ENCODE measurements at regions not wholly inside any gene's neighbourhood (a gene's known extent, or its start where the extent isn't known, plus 50 kb on each side); places are given as distances from the start of the nearest gene placed in this dataset.
"Not testable (repeated sequence)": the region's sequence is repeated elsewhere in the genome, so short reads cannot be mapped to it uniquely, and the experiment has no call there.

DNA sequence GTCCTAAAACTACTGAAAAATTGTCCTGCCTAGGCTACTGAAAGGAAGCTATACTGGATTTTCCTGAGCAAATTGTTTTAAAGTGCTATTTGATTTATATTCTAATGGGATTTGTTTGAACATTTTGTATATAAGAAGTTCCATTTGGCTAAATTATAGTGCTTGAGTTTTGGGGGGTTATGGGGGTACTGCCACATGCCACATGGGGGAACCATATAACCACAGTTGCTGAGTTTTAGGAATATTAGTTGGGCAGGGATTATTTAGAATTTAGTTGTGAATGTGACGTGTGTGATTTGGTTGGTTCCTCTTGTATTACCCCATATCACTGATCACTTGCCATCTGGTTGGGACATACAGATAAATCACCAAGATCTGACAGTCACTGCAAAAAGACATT lies 224.5 kb upstream of the TAPT1 start:
- no peak for DNase-seq (ENCODE audit: low read depth, low spot score)

DNA sequence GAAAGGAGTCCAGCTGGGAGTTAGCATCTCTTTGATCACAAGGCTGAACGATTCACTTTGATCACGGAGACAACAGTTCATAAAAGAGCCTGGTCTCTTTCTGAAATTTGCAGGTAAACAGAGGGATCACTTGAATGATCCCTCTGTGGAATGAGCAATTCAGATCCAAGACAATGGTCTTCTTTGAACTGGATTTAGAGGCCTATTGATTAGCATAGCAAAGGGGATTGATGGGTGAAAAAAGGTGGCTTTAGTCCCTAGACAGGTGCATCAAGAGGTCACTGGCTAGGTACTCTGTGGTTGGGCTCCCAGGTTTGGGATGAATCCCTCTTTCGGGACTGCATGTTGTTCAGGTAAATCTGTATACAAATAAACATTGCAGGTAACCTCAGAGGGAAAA lies 223.8 kb upstream of the TAPT1 start:
- DNase-seq (ENCODE audit: low read depth, low spot score), result no peak

DNA sequence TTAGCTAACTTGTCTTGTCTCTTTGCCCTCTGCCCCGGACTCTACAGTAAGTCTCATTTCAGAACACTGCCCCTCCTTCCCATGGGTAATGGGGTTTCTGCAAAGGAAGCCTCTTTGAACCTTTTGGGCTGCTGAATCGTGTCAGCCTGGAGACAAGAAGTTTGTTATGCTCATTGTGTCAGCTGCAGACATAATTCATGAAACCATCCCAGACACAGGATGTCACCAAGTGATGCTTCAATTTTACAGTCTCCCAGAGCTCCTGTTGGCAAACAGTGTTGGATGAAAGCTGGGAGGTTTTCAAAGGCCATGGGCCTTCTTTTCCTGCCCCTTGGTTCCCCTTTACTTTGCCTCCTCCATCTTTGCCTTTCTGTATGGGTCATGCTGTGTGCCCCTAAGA lies 223.1 kb upstream of the TAPT1 start:
- no peak for DNase-seq (ENCODE audit: low read depth, low spot score)

DNA sequence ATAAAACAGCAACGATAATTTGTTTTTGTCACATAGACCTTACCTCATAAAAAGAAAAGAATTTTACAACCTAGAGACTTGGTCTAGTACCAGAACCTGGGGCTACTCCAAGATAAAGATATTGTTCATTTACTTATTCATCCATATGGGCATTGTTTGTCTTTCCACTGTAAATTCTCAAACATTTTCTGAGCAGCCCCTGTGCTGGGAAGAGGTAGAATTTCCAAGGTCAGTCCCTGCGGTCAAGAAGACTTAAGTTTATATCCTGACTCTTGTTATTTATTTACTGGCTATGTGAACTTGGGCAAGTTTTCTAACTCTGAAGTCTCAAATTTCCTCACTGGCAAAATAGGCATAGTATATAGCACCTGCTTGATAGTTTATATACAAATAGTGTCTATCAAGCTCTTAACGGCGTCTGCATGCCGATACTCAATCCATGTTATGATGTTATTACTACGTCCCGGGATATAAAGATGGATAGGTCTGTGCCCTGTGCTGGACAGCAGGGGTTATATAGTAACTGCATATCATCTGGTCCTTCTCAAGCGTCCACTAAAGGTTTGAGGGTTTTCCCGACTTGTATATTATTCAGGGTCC lies 222.1 kb upstream of the TAPT1 start:
- DNase-seq (ENCODE audit: low read depth, low spot score), result no peak

DNA sequence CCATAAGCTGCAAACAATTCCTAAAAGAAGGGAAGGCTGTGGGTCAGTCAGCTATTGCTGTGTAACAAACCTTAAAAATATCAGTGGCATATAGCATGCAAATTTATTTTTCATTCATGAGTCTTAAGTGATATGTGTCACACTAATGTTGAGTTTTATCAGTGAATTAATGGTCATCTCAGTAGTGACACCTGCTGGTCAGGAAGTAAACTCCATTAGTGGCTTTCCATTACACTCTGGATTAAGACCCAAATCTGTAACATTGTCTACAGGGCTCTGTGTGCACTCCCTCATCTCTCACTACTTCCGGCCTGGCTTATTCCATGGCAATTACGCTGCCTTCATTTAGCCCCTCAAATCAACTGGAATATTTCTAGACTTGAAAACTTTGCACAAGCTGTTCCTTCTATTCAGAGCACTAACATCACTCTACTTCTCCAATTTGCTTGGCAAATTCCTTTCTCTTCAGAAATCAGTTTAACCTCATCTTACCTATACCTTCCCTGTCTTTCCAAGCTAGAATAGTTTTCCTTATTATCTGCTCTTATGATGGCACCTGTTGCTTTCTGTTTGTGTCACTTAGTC lies 217.3 kb upstream of the TAPT1 start:
- peak; percentile 17 for DNase-seq (ENCODE audit: low read depth, low spot score)

DNA sequence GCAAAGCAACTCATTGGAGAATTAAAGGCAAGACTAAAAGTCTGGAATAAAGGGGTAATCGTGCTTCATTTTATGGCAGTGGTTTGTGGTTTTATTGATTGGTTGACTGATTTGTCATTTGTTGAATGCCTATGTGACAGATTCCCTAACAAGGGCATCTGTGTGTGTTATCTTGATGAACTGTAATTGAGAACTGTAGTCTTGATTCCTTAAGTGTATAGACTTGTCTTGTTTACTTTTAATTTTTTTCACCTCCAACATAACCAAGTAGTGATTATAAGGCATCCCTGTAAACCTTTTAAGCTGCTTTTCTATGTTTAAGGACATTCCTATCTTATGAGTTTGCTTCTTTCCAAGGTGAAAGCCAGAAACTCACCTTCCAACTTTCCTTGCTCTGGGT lies 216.0 kb upstream of the TAPT1 start:
- DNase-seq (ENCODE audit: low read depth, low spot score), result no peak

DNA sequence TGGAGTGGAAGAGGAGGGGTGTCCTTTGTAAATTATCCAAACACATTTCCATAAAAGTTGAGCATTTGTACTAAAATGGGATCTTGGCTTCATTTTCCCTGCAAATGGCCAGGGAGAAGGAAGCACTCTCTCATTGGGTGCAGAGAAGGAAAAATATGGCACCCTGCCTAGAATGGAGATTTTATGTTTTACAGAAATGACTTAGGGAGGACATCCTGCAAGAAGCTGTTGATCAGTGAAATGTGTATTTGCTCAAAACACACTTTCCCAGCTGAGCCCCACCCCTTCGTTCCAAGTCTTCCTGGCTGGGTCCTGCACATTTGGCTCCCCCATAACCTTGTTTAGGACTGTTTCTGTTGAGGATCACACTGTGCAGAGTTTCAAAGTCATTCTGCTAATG lies 213.5 kb upstream of the TAPT1 start:
- DNase-seq (ENCODE audit: low read depth, low spot score), result no peak

DNA sequence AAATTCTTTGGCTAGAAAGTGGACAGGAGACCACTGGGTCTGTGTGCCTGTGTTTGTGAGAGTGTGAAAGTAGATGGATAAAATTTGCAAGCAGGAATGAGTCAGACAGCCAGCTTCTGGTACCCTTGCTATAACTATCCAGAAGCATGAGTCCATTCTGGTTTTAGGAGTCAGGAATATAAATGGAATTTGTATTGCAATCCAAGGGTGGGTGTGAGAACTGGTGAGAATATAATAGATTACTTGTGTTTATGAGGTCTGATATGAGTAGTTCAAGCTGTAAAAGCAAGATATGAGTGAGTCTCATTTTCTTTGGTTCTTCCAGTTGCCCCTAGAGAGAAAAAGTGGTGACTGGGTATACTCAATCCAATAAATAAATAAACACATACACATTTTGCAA lies 212.7 kb upstream of the TAPT1 start:
- no peak for DNase-seq (ENCODE audit: low read depth, low spot score)

DNA sequence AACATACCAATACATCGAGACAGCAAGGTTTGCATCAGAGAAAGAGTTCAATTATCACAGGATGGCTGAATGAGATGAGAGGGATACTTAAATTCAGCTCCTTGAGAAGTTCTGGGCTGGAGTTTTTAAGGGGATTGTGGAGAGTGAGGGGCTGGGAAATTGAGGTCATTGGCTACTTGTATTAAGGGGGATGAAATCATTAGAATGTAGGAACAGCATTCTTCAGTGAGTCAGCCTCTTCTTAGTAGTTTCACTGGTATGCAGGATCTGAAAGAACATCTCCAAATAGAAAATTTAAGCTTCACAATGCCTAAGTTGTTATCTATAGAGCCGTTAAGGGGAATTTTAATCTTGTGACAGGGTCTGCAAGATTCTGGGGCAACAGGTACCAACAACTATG lies 211.6 kb upstream of the TAPT1 start:
- DNase-seq (ENCODE audit: low read depth, low spot score), result no peak

DNA sequence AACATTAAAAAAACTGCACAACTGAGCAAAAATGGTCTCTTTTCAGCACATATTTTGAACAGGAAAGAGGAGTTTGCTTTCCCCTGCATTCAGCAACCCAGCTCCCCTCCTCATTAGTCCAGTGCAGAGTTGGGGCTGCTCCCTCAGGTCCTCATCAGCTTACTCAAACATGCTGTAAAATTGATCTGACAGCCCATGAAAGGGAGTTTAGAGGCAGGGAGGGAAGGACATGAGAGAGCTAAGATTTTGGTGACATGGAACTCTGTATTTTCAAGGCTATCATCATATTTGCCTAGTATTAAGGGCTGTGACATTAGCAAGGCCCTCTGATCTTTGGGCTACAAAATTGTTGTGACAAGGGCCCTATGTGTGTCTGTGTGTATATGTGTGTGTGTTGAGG lies 205.6 kb upstream of the TAPT1 start:
- no peak for DNase-seq (ENCODE audit: low read depth, low spot score)

DNA sequence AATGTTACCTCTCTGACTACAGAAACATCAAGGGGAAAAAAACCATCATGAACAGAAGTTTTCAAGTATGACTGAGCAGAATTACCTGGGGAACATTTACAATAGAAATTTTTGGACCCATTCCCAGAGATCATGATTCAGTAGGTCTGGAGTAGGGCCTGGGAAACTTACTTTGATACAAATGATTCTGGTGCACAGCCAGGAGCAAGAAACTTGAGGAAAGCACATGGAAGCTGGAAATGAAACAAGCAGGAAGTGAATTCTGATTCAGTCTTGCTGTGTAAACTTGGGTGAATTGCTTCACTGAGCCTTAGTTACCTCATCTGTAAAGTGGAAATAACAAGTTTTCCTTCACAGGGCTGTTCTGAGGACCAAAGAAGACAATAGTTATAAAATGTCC lies 192.5 kb upstream of the TAPT1 start:
- no peak for DNase-seq (ENCODE audit: low read depth, low spot score)

DNA sequence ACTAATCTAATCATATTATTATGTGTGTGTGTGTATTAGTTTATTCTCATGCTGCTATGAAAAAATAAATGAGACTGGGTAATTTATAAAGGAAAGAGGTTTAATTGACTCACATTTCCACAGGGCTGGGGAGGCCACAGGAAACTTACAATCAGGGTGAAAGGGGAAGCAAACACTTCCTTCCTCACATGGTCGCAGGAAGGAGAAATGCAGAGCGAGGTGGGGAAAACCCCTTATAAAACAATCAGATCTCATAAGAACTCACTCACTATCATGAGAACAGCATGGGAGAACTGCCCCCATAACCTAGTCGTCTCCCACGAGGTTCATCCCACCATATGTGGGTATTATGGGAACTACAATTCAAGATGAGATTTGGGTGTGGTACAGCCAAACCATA lies 190.9 kb upstream of the TAPT1 start:
- DNase-seq (ENCODE audit: low read depth, low spot score), result no peak

DNA sequence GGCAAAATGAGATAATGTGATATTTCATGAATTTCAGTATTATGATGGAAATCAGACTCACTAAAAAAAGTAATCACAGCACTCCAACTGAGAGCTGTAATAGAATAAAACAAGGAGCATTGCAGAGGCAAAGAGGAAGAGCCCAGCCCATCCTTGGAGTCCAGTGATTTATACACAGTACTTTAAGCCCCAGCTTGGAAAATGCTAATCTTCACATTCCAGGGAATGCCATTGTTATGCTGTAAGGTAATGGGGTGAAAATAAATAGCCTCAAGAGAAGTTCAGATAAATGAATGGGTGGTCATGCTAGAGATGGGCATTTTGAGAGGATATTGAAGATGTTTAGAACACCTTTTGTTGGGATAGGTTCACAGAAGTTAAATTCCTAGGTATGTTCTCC lies 190.3 kb upstream of the TAPT1 start:
- no peak for DNase-seq (ENCODE audit: low read depth, low spot score)

DNA sequence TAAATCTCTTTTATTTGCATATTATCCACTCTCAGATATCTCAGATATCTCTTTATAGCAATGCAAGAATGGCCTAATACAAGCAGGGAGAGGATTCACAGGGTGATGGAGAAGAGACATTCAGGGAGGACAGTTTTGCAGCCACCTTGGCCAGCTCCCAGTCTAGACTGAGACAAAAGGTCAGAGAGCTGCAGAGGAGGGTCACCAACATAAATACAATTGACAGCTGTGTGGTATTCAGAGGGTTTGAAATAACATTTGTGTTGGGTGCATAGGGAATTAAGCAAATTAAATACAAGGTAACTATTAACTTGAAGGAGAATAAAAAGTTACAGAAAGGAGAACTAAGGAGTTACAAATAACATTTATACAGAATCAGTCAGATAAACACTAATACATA lies 189.5 kb upstream of the TAPT1 start:
- no peak for DNase-seq (ENCODE audit: low read depth, low spot score)

DNA sequence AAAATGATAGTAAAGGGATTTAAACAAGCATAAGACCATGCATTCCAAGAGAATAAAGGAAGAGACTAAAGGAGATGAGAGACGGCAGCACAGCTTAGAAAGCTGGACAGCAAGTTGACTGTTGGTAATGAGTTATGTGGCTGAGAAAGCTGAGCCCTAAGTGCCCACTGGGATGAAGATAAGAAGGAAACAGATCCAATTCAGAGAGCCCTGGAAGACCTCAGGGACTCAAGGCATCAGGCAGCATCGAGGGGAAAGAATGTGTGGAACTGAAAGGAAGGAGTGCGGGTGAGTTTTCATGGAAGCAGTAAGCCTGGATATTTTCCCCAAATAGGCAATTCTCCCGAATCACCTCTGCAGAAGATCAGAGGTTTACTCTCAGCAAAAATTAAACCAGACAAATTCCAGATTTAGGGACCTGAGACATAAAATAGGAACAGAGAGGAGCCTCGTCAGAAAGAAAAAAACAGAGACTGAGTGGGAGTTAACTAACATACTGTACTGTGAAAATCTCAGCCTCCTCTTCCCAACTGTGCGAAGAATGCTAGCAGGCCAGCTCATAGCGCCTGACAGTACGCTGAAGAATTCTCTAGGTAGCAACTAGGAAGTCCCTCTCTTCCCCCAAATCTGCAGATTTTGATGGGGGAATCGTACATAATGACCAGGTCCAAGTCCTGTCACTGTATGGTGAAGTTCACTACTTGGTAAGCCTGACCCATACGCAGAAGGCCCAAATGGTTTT lies 187.7 kb upstream of the TAPT1 start:
- DNase-seq (ENCODE audit: low read depth, low spot score), result no peak

DNA sequence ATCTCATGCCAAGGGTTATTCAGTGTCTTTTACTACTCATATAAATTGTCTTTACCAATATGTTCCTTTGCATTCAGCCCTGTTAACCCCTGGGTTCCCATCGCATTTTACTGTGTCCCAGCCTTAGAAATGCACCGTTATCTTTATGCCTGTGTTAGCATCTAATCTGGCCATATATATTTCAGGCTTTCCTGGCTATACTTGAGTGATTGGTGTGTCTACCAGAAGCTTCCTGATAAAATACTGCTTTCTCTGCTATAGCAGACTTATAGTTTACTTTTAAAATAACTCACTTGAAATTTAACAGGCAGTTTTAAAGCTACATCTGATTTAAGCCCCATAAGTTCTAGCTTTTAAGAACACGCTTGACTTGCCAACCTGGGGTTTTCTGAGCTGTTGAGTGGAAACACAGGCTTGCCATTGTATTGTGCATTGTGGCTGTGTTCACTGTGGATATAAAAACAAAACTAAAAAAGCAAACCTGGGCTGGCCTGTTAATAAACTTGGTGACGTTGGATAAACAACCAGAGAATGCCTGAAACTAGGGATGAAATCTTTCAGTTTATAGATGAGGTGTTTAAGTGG lies 185.3 kb upstream of the TAPT1 start:
- no peak for DNase-seq (ENCODE audit: low read depth, low spot score)

DNA sequence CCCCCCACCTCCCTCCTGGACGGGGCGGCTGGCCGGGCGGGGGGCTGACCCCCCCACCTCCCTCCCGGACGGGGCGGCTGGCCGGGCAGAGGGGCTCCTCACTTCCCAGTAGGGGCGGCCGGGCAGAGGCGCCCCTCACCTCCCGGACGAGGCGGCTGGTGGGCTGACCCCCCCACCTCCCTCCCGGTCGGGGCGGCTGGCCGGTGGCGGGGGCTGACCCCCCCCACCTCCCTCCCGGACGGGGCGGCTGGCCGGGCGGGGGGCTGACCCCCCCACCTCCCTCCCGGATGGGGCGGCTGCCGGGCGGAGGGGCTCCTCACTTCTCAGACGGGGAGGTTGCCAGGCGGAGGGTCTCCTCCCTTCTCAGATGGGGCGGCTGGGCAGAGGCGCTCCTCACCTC lies 166.9 kb upstream of the TAPT1 start:
- not testable (repeated sequence) for DNase-seq (ENCODE audit: low read depth, low spot score)

DNA sequence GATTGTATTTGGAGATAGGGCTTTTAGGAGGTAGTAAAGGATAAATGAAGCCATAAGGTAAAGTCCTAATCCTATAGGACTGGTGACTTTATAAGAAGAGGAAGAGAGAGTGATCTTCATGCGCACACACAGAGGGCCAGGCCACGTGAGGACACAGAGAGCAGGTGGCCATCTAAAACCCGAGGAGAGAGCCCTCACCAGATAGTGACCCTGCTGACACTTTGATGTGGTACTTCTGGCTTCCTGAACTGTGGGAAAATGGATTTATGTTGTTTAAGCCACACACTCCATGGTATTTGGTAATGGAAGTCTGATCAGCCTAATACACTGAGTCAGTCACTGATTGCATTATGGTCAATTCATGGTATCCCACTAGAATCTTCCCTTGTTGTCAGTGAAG lies 164.9 kb upstream of the TAPT1 start:
- DNase-seq (ENCODE audit: low read depth, low spot score), result no peak

DNA sequence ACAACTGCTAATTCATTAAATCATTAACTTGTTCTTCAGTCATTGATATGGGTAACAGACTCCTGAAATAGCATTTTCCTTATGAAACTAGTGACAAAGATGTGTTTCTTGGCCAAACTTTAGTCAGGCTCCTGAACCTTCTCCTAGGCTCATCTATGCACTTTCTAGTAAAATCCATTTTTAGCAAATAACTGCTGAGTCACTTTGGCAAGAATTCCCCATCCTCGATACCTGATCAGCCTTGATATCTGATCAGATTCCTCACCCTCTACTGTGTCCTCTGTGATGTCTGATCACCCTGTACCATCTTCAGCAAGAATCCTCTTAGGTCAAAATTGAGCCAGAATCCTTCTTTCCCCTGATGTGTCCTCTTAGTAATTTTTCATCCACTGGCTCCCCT lies 161.2 kb upstream of the TAPT1 start:
- no peak for DNase-seq (ENCODE audit: low read depth, low spot score)

DNA sequence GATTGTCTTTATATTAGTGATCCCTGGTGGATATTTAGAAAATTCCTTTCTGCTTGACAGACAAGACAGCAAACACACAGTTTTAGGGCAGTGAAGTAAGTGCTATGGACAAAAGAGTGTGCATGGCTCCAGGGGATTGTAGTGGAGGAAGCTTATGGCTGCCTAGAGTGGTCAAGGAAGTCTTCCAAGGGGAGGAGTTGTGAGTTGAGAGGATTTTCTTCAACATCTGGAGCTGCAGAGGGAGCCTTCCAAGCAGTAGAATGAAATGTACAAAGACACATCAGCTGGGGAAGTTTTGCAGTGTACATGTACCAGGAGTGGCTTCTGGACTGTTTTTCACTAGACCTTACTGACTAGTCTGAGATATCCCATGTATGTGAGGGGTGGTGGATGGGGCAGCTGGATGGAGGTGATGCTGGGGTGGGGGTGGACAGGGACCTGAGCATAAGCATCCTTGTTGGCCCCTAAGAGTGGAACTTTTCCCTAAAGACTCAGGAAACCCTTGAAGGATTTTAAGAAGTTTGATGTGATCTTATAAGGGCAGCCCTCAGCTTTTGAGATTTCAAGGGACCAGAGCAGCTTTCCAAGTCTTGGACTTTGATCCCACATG lies 160.5 kb upstream of the TAPT1 start:
- DNase-seq (ENCODE audit: low read depth, low spot score), result no peak

DNA sequence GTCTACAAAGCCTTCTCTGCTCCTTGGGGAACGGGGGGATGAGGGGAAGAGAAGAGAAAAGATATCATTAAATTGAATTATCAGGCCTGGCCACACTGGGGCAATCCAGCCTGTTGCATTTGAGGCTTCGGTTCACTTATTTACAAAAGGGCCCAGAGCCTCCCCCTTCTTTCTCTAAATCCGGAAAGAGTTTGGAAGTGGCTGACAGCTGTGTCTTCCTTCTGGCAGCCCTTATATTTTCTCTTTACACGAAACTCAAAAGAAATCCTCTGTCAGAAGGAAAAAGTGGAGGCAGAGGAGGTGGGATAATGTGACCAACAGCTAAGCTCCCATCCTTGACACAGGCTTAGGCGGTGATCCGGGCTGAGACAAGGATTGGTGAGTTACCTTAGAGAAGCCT lies 158.3 kb upstream of the TAPT1 start:
- DNase-seq (ENCODE audit: low read depth, low spot score), result no peak

DNA sequence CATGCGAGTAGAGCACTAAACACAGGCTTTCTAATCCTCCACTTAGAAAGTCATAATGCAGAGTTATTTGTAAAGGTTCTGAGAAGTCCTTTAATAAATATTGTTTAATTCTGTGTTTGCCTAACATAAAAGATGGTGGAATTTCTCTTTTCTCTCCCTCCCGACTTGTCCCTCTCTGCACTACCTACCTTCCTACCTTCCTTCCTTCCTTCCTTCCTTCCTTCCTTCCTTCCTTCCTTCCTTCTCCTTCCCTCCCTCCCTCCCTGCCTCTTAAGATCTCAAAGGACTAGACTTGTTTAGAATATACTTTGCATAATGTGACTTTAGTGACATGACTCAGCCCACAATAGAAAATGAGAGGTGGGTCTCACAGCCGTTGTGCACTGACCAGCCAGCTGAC lies 156.3 kb upstream of the TAPT1 start:
- DNase-seq (ENCODE audit: low read depth, low spot score), result no peak

DNA sequence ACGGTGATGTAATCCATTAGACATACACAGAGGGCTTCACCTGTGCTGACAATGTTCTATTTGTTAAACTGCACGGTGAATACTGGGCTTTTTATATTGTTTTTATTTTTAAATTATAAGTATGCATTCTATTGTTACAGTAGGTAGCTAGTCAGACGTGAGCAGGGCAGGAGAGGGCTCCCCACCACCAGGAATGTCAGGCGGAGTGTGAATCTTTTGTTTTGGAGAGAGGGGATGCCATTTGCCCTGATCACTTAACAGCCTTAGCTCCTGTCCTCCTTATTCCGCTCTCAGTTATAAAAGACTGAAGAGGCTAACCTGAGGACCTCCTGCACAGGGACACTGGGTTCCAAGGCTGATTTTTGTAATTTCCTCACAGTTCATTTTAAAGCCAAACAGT lies 151.6 kb upstream of the TAPT1 start:
- no peak for DNase-seq (ENCODE audit: low read depth, low spot score)

All from smooth muscle cell of the brain vasculature (primary cell).